ENCODE measurements at regions not wholly inside any gene's neighbourhood (a gene's known extent, or its start where the extent isn't known, plus 50 kb on each side); places are given as distances from the start of the nearest gene placed in this dataset.

- Histone ChIP-seq H3K27ac (ENCODE audit: low read length) (peak overlapping the region; percentile 82), H3K27me3 (ENCODE audit: insufficient read depth, low read length, poor library complexity) (no peaks in the 10 kb centered on the region), H3K9ac (ENCODE audit: low read depth, low read length) (peak overlapping the region; percentile 39), H3K79me2 (ENCODE audit: insufficient read depth, low read length) (no peaks in the 10 kb centered on the region), H3K36me3 (ENCODE audit: insufficient read depth, low read length) (no peaks in the 10 kb centered on the region), H3K4me2 (ENCODE audit: insufficient read depth, low read length) (peak overlapping the region; percentile 45), H4K20me1 (ENCODE audit: insufficient read depth, low read length) (no peaks in the 10 kb centered on the region), H3K4me1 (ENCODE audit: insufficient read depth, low read length) (peaks cover 59% of the 10 kb centered on the region), H3K9me3 (ENCODE audit: insufficient read depth, low read length, severe bottlenecking) (no peaks in the 10 kb centered on the region), H3K4me3 (ENCODE audit: low read depth in 1 of 2, low read length in 2 of 2) (0 out of 4 replicates have a peak overlapping the region, but pooled peaks of 1 of the 2 experiments have one; percentile 3), H2AFZ (ENCODE audit: low read depth, low read length) (no peak overlapping the region)
- TF ChIP-seq CTCF (IDR thresholded peaks at IDR 0.05; ENCODE audit: borderline replicate concordance, extremely low read depth, low read length, poor library complexity, severe bottlenecking) (no peak), EZH2 (IDR thresholded peaks at IDR 0.05; ENCODE audit: borderline replicate concordance, low read depth, low read length, severe bottlenecking) (no peak)
- peak; percentile 35 for DNase-seq
- peak; percentile 34 for ATAC-seq (ENCODE audit: insufficient read depth, low read depth)
Observed at GRCh38 chr6:130575557-130575956, 209.7 kb downstream of the TMEM200A start.

- peak overlapping the region in 1 of 2 experiments; percentile 14; a peak in 1 of 4 replicates for H3K4me3 ChIP-seq (ENCODE audit: low read depth in 1 of 2, low read length in 2 of 2)
- no peak overlapping the region for H2AFZ ChIP-seq (ENCODE audit: low read depth, low read length)
- H3K27ac ChIP-seq (ENCODE audit: low read length) = peak overlapping the region; percentile 82
- peak overlapping the region; percentile 49 for H3K4me2 ChIP-seq (ENCODE audit: insufficient read depth, low read length)
- H3K9me3 ChIP-seq (ENCODE audit: insufficient read depth, low read length, severe bottlenecking) = no peaks in the 10 kb centered on the region
- H4K20me1 ChIP-seq (ENCODE audit: insufficient read depth, low read length) = no peaks in the 10 kb centered on the region
- no peaks in the 10 kb centered on the region for H3K36me3 ChIP-seq (ENCODE audit: insufficient read depth, low read length)
- no peaks in the 10 kb centered on the region for H3K27me3 ChIP-seq (ENCODE audit: insufficient read depth, low read length, poor library complexity)
- H3K79me2 ChIP-seq (ENCODE audit: insufficient read depth, low read length) = no peaks in the 10 kb centered on the region
- TF ChIP-seq EZH2 (IDR thresholded peaks at IDR 0.05; ENCODE audit: borderline replicate concordance, low read depth, low read length, severe bottlenecking) = no peak
- TF ChIP-seq CTCF (IDR thresholded peaks at IDR 0.05; ENCODE audit: borderline replicate concordance, extremely low read depth, low read length, poor library complexity, severe bottlenecking) = no peak
- DNase-seq (peak; percentile 91), ATAC-seq (ENCODE audit: insufficient read depth, low read depth) (peak; percentile 95)
- peaks cover 59% of the 10 kb centered on the region for H3K4me1 ChIP-seq (ENCODE audit: insufficient read depth, low read length)
- peak overlapping the region; percentile 39 for H3K9ac ChIP-seq (ENCODE audit: low read depth, low read length)
Observed at GRCh38 chr6:130575971-130576370, 210.2 kb downstream of the TMEM200A start.

- H3K27ac ChIP-seq (ENCODE audit: low read length) = peak overlapping the region; percentile 79
- H2AFZ ChIP-seq (ENCODE audit: low read depth, low read length) = peak overlapping the region; percentile 34; the same call in 1 of the 2 replicates
- TF ChIP-seq EZH2 (IDR thresholded peaks at IDR 0.05; ENCODE audit: borderline replicate concordance, low read depth, low read length, severe bottlenecking) = no peak
- TF ChIP-seq CTCF (IDR thresholded peaks at IDR 0.05; ENCODE audit: borderline replicate concordance, extremely low read depth, low read length, poor library complexity, severe bottlenecking) = no peak
- ATAC-seq (ENCODE audit: insufficient read depth, low read depth) (peak; percentile 32), DNase-seq (peak; percentile 50)
- no peaks in the 10 kb centered on the region for H4K20me1 ChIP-seq (ENCODE audit: insufficient read depth, low read length)
- no peaks in the 10 kb centered on the region for H3K27me3 ChIP-seq (ENCODE audit: insufficient read depth, low read length, poor library complexity)
- H3K79me2 ChIP-seq (ENCODE audit: insufficient read depth, low read length) = no peaks in the 10 kb centered on the region
- no peaks in the 10 kb centered on the region for H3K36me3 ChIP-seq (ENCODE audit: insufficient read depth, low read length)
- peak overlapping the region; percentile 39 for H3K9ac ChIP-seq (ENCODE audit: low read depth, low read length)
- H3K4me3 ChIP-seq (ENCODE audit: low read depth in 1 of 2, low read length in 2 of 2) = peak overlapping the region in 1 of 2 experiments; percentile 1; a peak in 1 of 4 replicates
- peak overlapping the region; percentile 49 for H3K4me2 ChIP-seq (ENCODE audit: insufficient read depth, low read length)
- peaks cover 59% of the 10 kb centered on the region for H3K4me1 ChIP-seq (ENCODE audit: insufficient read depth, low read length)
- H3K9me3 ChIP-seq (ENCODE audit: insufficient read depth, low read length, severe bottlenecking) = no peaks in the 10 kb centered on the region
Observed at GRCh38 chr6:130577178-130577919, 211.5 kb downstream of the TMEM200A start.
